Tibial nerve (tissue), 4 donors: ENCODE measurements at regions not wholly inside any gene's neighbourhood (a gene's known extent, or its start where the extent isn't known, plus 50 kb on each side); places are given as distances from the start of the nearest gene placed in this dataset.

Source experiments
- EP300 ChIP-seq, 2 donors: sonication (generic); formaldehyde crosslinking; IDR thresholded peaks; one replicate each; pipeline ENCODE4 v1.6.1; 2017; ENCODE audit warnings: antibody characterized with exemption in 2 of 2, mild to moderate bottlenecking in 1 of 2
- POLR2A ChIP-seq, 2 donors: fragments of 450-650 bp; IDR thresholded peaks; one replicate each; pipeline ENCODE4 v1.6.1; 2017; ENCODE audit warnings: antibody characterized with exemption in 2 of 2, mild to moderate bottlenecking in 2 of 2, moderate library complexity in 2 of 2
- TF ChIP-seq, protein P1 (sequence below), 5 experiments: fragments of 200-600 bp in 3 of 5; fragments of 450-650 bp in 2 of 5; sonication (generic) in 3 of 5; IDR thresholded peaks; one replicate each; pipeline ENCODE4 v1.5.1; 2016 to 2019; ENCODE audit warnings: antibody characterized with exemption in 5 of 5, mild to moderate bottlenecking in 3 of 5, moderate library complexity in 2 of 5

DNA sequence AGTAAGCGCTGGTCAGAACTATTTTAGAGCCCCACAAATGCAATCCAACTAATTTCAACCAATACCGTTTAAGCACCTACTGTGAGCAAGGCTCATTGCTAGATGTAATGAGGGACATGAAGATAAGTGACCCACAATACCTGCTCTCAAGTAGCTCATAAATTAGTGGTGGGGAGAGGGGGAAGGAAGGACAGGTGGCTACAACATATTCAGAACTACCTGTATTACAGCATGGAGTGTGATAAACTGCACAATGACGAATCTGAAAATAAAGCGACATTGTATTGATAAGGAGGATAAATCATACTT is 311.6 kb upstream of the DIAPH2 start:
- TF ChIP-seq, protein P1, sequence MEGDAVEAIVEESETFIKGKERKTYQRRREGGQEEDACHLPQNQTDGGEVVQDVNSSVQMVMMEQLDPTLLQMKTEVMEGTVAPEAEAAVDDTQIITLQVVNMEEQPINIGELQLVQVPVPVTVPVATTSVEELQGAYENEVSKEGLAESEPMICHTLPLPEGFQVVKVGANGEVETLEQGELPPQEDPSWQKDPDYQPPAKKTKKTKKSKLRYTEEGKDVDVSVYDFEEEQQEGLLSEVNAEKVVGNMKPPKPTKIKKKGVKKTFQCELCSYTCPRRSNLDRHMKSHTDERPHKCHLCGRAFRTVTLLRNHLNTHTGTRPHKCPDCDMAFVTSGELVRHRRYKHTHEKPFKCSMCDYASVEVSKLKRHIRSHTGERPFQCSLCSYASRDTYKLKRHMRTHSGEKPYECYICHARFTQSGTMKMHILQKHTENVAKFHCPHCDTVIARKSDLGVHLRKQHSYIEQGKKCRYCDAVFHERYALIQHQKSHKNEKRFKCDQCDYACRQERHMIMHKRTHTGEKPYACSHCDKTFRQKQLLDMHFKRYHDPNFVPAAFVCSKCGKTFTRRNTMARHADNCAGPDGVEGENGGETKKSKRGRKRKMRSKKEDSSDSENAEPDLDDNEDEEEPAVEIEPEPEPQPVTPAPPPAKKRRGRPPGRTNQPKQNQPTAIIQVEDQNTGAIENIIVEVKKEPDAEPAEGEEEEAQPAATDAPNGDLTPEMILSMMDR (IDR thresholded peaks at IDR 0.05), result no peak
- TF ChIP-seq EP300 (IDR thresholded peaks at IDR 0.05) (no peak), POLR2A (IDR thresholded peaks at IDR 0.05) (no peak)
